HG02610 (cell line): ENCODE measurements at regions not wholly inside any gene's neighbourhood (a gene's known extent, or its start where the extent isn't known, plus 50 kb on each side); places are given as distances from the start of the nearest gene placed in this dataset.

Experiments used
- ATAC-seq: cut with Tn5 transposase; IDR thresholded peaks from one replicate; pipeline ENCODE4 v1.9.1; 2021; ENCODE audit warnings: mild to moderate bottlenecking, moderate library complexity; ENCODE audit not compliant: unreplicated experiment

DNA sequence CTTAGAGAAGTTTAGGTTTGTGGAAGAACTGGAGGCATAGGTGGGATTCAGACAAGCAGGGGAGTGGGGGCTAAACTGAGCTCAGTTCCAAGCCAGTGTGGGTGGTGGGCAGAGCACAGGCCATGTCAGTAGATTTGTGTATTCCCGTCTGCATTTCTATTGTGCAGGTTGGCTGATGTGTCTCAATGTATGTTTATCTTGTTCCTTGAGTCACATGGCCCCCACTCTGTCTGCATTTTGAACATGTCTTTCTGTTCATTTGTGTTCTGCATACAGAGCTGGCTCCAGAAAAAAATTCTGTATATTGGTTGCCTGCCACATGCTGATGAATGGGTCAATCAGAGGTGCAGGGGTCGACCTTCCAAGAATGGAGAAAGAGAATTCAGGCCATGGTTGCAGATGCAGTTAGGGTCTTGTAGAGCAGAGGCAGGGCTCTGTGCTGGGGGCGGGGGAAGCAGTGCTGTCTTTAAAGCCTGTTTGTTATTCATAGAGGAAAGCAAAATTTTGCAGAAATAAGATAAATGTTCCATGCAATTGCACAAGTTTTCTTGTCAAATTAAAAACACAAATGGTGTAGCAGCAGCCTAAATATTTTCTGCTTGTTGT, 166.7 kb downstream of the CDH26 start:
- ATAC-seq, result no peak

DNA sequence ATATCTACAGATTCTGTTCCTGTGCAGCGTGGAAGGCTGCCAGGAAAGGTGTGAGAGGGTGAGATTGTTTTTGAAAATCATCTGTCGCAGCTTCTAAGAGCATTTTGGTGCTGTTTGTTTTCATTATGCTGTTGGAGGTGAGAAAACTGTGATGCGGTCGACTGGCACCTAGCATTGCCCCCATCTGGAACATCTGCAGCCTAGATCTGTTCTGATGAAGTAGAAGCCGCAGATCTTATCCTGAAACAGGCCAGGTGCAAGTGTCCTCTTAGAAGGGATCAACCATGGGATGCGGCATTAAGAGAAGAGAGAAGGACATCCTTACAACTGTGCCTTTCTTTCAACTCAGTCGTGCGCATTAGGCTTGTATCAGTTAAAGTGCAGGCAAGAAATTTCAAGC, 167.3 kb downstream of the CDH26 start:
- no peak for ATAC-seq

DNA sequence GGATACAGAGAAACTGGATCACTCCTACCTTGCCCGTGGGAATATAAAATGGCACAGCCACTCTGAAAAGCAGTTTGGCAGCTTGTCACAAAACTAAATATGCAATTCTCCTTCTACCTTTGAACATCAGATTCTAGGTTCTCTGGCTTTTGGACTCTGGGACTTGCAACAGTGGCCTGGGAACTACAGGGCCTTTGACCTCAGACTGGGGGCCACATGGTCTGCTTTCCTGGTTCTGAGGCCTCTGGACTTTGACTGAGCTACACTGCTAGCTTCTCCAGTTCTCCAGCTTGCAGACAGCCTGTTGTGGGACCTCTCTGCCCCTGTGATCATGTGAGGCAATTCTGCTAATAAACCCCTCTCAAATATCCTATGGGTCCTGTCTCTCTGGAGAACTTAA, 168.8 kb downstream of the CDH26 start:
- no peak for ATAC-seq

DNA sequence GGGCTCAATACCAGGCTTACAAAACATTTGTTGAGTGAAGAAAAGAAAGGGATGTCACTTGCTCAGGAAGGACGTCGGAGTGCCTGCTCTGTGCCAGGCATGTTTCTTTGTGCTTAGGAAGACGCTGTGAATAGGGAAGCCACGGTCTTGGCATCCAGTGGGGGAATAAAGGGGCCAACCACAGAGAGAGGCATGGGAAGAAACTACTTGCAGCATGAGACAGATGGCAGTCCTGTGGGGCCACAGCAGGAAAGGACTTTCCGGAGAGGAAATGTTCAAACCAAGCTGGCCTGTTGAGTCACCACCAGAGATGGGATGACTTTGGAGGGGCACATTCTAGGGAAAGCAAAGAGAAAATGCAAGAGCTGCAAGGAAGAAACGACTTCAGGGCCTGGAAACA, 173.2 kb downstream of the CDH26 start:
- no peak for ATAC-seq

DNA sequence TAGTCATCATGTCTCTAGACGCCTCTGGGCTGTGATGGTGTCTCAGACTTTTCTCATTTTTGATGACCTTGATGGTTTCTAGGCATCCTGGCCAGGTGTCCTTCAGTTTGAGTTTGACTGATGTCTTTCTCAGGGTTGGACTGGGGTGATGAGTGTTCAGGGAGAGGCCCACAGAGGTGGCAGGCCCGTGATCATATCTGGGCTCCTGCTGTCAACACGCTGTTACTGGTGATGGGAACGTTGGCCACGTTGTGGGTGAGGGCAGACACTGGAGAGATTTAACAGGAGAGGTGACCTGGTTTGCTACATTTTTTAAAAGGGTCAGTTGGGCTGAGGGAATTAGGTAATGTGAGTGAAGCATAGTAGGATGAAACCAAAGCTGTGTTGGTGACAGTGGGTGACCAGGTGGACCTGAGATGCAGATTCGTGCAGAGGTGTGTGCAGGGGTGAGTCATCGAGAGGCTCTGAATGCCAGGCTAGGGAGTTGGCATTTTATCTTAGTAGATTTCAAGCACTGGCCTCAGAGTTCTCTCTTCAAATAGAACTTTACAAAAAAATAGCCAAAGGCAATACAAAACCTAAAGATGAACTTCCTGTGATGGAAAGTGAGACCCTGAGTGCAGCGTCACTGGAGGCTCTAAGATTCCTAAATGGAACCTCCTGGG, 174.1 kb downstream of the CDH26 start:
- no peak for ATAC-seq

DNA sequence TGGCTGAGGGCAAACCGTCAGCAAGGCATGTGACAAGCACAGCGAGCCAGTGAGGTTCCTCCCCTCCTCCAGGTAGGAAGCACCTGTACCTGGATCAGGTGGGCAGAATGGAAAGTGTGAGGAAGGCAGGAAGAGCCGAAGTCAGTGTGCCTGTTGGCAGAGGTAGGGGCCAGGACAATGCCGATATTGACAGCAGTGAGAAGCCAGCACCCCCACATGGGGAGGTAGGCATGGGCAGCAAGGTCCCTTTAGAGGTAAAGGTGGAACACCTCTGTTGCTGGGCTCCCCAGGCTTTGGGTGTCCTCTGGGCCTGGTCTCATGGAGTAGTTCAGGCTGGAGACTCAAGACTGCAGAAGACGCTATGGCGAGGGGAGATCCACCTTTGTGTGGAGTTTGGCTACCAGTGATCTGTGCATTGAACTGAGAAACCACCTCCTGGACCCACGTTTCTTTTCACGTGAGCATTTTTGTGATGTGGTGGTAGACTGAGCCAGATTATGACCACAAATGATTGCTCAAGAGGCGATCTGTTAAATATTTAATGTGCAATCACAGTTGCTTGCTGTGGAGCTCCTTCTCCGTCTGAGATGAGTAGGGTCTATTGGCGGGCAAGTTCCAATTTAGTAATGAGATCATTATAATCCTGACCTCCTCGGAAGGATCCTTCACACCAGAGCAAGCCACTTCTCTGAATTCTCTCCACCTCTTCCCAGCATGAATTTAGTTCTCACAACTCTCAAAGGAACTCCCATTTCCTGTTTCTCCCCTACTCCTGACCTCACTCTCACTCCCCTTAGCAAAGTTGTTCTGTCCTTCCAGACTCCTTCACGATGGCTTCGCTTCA, 174.8 kb downstream of the CDH26 start:
- no peak for ATAC-seq

DNA sequence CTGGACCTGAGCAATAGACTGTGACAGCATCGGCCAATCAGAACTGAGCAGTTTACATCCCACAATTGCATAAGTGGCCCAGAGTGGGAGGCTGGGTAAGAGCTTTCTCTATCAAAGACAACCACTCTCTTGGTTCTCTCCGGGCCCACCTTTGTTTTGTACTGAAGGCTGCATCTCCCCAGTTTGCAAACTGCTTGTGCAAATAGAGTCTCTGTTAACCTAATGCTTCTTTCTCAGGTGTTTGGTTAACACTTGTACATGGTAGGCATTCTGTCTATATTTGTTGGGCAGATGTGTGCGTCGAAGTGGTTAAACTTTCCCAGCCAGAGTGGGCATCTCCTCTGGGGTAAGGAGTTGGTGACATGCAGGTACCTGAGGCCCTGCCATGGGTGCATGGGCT, 177.1 kb downstream of the CDH26 start:
- no peak for ATAC-seq

DNA sequence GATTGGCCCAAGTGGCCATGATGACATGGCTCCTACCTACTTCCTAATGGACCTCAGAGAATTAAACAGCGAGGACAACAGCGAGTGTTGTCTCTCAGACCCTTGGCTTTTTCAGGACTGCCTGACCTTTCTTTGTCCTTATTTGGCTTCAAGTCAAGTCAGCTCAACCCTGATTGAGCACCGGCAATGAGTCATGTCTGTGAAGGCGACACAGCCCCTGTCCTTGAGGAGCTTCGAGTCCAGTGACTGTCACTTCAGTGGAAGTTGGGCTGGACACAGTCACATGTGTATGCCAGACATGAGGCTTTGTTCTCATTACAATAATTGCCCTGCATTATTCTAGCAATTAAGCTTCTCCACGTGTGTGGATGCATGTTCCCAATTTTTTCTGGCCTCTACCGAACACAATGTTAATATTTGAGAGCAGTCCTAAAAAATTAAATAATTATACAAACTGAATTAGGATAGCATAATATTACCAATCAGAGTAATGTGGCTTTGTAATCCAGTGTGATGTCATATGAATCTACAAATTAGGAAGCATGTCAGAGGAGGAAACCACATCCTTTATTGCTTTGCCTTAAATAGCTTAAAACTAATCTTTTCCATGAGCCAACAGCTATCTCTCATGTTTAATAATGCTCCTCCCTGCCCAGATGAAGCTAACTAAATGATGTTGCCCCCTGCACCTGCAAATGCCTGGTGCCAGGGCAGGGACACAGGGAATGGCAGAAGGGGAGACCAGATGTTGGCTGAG, 178.6 kb downstream of the CDH26 start:
- no peak for ATAC-seq

DNA sequence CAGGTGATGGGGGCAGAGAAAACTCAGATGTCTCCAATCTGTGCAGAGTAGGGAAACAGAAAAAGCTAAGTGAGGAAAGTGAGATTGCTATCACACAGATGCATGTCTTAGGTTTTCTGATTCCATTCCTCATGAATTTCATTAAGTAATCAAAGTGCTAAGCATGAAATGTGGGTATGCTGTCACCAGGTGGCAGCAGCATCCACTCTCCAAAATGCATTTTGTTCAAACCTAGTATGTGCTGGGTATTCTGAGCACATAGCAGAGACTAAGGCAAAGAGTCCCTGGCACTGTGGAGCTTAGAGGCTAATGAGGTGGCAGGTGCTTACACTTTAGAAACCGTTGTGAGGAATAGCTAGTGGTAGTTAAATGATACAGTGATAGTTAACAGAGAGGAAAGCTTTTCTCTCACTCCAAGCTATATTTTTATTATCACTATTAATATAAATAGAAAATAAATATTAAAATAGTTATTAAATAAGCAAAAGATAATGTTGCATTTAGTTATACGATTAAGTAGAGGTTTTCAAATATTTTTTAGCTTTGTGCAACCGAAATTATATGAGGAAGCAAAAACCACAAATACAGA, 179.5 kb downstream of the CDH26 start:
- no peak for ATAC-seq

DNA sequence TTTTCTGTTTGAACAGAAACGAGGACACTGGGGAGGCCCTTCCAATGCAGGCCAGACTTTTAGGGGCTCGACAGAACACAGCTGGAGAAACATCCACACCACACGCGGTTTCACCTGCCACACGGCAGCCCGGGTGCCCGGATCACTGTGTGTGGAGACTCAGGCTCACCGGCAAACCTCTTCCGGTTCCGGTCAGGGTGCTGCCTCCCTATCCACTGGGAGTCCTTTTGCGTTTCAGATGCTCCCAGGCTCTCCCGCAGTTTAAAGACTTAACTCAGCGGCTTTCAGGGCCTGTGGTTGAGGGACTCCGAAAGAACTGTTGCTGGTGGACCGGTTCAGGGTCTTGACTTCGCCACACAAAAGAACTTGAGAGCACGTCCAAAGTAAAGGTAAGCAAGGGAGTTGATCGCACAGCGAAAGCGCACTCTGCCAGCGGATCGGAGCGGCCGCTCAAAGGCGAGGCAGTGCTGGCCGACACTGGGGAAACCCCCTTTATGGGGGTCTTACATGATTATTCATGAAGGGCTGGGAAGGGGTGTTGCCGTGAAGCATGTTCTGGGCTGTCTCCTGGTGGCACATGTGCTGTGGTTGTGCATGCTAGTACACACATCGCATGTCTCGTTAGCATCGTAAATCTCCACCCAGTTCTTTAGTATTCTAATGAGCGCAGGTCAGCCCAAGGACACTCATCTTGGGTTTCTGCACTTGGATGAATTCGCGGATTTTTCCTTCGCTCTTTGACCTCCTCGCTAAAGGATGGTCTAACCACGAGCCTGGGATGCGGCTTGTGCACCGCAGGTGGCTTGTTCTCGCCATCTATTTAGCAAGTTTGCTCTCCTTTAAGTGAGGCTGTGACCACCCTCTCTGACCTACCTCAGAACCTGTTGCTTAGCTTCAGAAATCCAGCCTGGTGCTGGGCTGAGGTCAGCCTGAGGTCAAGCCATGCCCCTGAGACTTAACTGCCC, 180.3 kb downstream of the CDH26 start:
- ATAC-seq, result no peak

DNA sequence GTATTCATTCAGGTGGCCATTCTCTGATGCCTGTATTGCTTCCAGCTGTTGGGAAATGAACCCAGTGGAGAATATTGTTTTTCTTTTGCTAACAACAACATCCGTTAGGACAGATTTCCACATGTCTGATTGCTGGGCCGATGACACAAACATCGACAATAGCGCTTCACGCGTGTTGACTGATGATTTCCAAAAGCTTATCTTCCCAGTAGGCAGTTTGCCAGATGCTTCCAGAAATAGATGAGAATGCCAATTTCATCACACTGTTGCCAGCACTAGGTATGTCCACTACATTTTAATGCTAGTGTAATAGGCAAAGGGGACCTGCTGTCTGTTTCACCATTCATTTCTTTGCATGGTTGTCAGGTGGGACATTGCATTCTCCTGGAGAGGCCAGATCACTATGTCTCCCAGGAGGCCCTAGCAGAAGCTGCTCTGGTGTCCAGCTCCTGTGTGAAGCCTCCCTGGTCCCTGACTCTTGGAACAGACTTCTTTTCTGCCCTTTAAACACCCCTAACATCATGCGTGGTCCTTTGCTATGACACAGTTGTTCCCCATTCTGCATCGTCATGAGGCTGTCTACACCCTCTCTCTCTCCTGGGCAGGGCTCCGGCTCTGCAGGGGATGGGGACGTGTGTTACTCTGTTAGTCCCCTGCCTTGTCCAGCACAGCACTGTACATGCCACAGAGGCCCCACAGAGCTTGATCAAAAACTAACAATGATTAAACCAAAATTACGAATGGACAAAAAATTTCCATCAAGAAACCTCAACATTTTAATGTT, 181.6 kb downstream of the CDH26 start:
- no peak for ATAC-seq

DNA sequence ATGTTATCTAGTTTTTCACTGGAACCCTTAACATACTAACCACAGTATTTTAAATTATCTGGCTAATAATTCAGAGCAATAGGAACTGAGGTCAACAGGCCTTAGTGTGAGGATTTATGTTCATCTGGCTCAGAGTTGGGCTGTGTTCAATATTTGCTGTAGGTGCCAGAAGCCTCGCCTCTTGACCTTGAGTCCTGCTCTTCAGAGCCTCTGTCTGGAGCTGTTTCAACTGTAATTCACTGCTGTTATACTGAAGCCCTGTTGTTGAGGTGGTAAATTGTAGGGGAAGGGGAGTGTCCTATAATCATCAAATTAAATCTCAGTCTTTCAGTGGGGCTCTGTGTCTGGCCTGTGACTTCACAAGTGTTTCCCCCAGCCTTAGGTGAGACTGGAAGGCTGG, 184.4 kb downstream of the CDH26 start:
- no peak for ATAC-seq

DNA sequence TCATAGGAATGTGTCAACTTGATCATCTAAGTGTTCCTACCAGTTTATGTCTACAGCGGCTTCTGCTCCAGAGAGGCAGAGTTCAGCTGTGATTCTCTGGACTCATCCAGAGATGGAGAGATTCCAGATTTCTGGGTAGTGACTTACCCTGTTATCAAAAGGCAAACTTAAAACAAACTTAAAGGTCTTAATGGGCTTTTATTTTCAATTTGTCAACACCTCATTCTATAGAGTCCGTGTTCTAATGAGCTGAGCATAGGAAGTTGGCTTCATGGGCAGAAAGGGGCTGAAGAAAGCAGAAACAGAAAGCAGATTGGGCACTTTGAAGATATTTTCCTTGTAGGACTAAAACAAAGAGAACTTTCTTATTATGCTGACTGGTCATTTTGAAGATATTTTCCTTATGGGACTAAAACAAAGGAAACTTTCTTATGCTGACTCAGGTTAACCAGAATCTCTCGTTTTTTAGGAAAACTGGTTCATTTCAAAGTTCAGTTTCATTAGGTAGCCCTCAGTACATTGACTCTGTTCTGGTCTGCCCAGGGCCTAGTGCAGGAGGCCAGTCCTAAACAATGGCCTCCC, 185.1 kb downstream of the CDH26 start:
- ATAC-seq, result no peak

DNA sequence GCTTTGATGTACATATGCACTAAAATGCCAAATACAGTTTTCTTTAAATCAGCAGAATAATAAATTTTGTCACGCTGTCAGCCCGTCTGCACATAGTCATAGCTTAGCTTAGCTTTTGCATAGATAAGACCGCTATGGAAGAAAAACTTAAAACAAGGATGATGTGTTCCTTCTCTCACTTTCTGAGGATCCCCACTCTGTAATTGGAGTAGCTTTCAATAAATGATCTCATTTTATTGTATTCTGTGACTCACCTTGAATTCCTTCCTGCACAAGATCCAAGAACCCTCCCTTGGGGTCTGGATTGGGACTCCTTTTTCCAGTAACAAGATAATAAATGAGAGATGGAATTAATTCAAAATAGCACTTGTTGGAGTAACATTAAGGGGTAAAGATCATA, 186.2 kb downstream of the CDH26 start:
- no peak for ATAC-seq

DNA sequence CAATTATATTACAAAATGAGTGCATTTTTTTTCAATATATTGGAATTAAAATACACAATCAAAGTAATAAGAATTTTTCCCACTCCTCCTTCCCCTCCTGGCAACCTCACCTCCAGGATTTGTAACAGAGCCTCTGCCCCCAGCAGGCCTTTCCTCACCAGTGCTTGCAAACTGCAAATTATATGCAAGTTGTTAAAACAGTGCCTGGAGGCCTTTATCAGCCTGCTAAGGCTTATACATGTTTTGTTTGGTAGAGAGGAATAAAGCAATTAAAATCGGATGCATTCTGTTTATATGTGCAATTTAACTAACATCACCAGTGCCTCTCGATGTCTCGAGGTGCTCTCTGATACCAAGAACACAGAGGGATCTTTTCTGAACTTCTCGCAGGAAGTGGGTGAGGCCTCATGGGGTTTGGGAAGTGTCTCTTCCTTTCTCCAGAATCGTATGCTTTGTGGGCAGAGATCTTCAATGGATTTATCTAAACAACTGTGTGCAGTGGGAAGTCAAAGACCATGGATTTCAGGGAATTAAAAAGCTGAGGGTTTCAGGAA, 186.8 kb downstream of the CDH26 start:
- ATAC-seq, result no peak

DNA sequence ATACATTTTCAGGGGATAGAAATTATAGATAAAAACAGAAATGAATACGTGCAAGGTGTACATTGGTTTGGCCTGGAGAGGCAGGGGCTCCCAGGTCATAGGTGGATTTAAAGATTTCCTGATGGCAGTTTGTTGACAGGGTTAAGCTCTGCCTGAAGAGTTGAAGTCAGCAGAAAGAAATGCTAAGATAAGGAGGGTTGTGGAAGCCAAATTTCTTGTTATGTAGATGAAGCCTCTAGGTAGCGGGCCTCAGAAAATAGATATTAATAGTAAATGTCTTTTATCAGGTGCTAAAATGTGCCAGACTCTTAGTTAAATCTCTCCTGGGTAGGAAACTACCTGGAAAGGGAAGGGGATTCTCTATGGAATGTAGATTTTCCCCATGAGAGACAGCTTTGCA, 188.8 kb downstream of the CDH26 start:
- no peak for ATAC-seq

DNA sequence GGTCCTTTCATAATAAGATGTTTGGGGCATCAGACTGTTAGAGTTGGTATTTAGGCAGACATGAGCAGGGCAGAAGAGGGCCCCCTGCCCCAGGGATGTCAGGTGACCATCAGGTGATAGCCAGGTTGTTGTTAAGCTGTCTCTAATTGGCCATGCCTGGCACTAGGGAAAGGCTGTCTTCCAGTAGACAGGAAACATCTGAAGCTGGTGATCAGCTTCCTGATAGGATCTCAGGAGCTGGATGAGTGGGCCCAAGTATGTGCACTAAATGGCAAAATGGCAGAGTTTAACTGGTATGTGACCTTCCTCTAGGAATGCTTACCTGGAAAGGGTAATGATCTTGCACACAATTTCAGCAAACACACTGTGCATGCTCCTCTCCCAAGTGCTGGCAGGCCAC, 190.7 kb downstream of the CDH26 start:
- no peak for ATAC-seq

DNA sequence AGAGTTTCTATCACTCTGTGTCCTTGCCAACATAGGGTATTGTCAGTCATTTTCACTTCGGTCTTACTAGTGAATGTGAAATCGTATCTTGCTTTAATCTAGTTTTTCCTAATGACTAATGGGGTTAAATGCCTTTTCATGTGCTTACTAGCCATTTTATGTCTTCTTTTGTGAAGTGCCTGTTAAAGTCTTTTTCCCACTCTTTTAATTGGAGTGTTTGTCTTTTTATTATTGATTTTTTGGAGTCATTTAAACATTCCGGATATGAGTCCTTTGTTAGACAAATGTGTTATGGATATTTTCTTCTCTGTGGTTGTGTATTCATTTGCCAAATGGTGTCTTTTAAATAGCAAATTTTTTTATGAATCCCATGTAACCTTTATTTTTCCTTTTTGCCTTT, 194.6 kb downstream of the CDH26 start:
- ATAC-seq, result no peak
